Retinal pigment epithelial cell (primary cell): ENCODE measurements at regions not wholly inside any gene's neighbourhood (a gene's known extent, or its start where the extent isn't known, plus 50 kb on each side); places are given as distances from the start of the nearest gene placed in this dataset.

Source experiments
- DNase-seq: peaks from one replicate; pipeline ENCODE4 v3.0.0-alpha.2; 2010; ENCODE audit warnings: low read depth
- H3K4me3 ChIP-seq: 2 replicates; pipeline ENCODE4 v1.5.1; 2011; ENCODE audit warnings: mild to moderate bottlenecking, low read length, control low read depth, moderate library complexity
- CTCF ChIP-seq: conservative IDR thresholded peaks from 2 replicates; pipeline ENCODE4 v1.5.1; 2011; ENCODE audit warnings: low read depth, low read length, control low read depth, inconsistent platforms

- no peak overlapping the region for H3K4me3 ChIP-seq
- no peak for DNase-seq
- no peak for TF ChIP-seq CTCF
These were observed 891.0 kb upstream of the FRG1 start for GRCh38 chr4:189049682-189050081.

GRCh38 chr4:189050643-189051042 lies 890.0 kb upstream of the FRG1 start:
- TF ChIP-seq CTCF: no peak
- no peak overlapping the region for H3K4me3 ChIP-seq
- no peak for DNase-seq

- no peak for DNase-seq
- no peak overlapping the region for H3K4me3 ChIP-seq
- TF ChIP-seq CTCF: no peak
These were observed 887.1 kb upstream of the FRG1 start for GRCh38 chr4:189053621-189054020.

GRCh38 chr4:189060104-189060503 lies 880.6 kb upstream of the FRG1 start:
- no peak for TF ChIP-seq CTCF
- no peak overlapping the region for H3K4me3 ChIP-seq
- DNase-seq: no peak

GRCh38 chr4:189062047-189062820 lies 878.4 kb upstream of the FRG1 start:
- TF ChIP-seq CTCF: no peak
- DNase-seq: no peak
- no peak overlapping the region for H3K4me3 ChIP-seq

- no peak for DNase-seq
- TF ChIP-seq CTCF: no peak
- no peak overlapping the region for H3K4me3 ChIP-seq
These were observed 870.9 kb upstream of the FRG1 start for GRCh38 chr4:189069772-189070171.

GRCh38 chr4:189071241-189071640 lies 869.4 kb upstream of the FRG1 start:
- DNase-seq: no peak
- no peak overlapping the region for H3K4me3 ChIP-seq
- no peak for TF ChIP-seq CTCF
